Islet of Langerhans (tissue), 1 donor: ENCODE measurements at regions not wholly inside any gene's neighbourhood (a gene's known extent, or its start where the extent isn't known, plus 50 kb on each side); places are given as distances from the start of the nearest gene placed in this dataset.
"Not testable (repeated sequence)": the region's sequence is repeated elsewhere in the genome, so short reads cannot be mapped to it uniquely, and the experiment has no call there.

Source experiments
- FAIRE-seq: peaks from one replicate; lab custom pipeline; 2011; peaks lifted over from hg19 to GRCh38; lab: Jason Lieb, UNC

- no peak for FAIRE-seq
These were observed 286.6 kb downstream of the COL11A1 start for GRCh38 chr1:102821707-102822106.

DNA sequence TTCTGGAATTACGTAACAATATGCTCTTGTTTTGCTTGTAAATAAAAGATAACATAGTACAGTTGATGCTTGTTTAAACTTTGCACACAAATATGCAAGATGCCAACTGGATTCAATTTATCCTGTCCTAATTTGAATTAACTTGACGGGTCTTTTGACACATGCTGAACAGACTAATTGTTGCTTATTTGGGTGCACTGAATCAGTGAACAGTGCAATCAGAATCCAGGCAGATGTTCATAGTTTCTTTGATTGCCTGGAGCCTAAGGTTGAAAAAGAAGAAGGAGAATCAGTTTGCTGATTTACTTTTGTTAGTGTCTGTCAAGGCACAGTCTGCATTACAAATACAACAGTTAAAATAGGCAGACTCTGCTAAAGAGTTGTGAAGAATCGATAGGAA lies 307.9 kb downstream of the COL11A1 start:
- no peak for FAIRE-seq

DNA sequence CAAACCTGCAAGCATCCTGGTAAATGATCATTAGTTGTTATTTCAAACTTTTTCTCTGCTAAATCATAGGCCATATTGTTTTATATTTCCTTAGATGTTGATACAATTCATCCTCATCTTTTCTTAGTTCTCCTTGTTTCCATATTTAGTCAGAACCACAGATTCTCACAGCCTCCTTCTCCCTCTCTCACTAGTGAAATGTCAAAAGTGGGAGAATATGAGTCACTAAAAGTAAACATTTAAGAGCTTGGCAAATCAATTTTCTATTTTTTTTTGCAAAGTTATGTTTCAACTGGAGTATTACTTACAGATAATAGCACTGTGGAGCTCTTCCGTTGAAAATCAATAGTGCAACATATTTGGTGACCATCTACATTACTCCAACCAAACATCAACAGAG lies 308.8 kb downstream of the COL11A1 start:
- FAIRE-seq = no peak

DNA sequence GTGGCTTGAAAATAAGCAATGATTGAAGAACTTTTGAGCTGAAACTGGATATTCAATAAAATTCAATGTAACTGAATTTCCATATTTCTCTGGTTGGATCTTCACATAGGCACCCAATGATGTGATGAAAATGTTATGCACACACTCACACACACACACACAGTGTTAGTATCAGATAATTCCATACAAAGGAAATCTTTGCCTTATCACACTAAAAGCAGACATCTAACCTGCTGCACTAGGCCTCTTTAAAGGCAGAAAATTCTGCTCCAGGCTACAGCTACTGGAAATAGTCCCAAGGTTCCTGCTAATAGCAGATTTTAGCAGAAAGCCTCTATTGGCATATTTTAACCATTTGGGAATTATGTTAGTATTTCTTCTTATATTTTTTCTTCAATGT lies 309.6 kb downstream of the COL11A1 start:
- FAIRE-seq = no peak

DNA sequence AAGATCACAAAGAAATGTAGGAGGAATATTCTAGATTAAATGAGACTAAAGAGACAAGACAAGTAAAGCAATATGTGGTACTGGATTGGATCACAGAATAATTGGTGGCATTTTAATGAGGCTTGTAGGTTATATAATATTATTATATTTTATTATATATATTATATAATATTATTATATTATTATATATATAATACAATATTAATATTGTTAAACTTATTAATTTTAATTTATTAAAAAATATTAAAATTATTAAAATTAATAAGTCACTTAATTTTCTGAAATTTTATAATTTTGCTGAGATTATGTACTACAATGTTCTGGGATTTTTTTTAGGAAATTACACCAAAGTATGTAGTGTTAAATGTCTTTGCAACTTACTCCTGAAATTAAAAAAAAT lies 311.9 kb downstream of the COL11A1 start:
- FAIRE-seq = no peak

DNA sequence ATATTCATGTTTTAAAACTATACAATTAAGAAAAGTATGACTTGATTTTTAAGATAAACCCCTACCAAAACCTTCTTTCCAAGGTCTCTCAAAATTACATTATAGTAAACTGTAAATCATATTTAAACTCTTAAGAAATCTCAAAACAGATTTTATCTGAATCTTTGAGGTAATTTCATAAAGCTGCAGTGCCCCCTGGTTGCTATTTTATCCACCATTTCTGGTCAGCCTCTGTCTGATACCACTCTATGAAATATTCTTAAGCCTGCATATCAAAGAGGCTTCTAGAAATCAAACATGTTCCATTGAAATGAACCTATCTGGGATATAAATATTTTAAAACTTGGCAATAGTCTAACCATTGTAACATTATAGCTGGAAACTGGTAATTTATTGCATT lies 317.3 kb downstream of the COL11A1 start:
- FAIRE-seq = peak; percentile 24

- not testable (repeated sequence) for FAIRE-seq
These were observed 318.4 kb downstream of the COL11A1 start for GRCh38 chr1:102789951-102790350.

DNA sequence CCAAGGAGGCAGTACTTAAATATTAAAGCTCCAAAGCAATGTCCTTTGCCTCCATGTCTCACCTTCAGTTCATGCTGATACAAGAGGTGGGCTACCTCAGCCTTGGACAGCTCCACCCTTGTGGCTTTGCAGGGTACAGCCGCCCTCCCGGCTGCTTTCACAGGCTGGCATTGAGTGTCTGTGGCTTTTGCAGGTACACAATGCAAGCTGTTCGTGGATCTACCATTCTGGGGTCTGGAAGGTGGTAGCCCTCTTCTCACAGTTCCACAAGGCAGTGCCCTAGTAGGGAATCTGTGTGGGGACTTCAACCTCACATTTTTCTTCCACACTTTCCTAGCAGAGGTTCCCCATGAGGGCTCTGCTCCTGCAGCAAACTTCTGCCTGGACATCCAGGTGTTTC lies 324.8 kb downstream of the COL11A1 start:
- no peak for FAIRE-seq

GRCh38 chr1:102782144-102782543 lies 326.2 kb downstream of the COL11A1 start:
- no peak for FAIRE-seq

DNA sequence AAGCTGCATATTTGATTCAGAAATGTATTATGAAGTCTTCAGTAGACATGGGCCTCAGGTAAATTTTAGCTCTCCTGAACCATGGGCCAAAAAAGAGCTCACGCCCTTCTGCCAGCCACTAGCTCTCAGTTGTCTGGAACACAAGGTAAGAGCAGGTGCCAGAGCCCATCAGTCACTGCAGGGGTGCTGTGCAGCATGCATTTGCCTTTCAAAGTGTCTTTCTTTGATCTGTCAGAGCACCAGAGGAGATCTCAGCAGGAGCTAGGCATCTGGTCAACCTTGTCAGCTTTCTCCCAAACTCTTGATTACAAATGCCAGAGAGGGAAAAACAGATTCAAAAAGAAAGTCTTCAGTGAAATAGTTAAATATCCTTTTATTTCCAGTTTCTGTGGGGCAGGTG lies 332.3 kb downstream of the COL11A1 start:
- no peak for FAIRE-seq

DNA sequence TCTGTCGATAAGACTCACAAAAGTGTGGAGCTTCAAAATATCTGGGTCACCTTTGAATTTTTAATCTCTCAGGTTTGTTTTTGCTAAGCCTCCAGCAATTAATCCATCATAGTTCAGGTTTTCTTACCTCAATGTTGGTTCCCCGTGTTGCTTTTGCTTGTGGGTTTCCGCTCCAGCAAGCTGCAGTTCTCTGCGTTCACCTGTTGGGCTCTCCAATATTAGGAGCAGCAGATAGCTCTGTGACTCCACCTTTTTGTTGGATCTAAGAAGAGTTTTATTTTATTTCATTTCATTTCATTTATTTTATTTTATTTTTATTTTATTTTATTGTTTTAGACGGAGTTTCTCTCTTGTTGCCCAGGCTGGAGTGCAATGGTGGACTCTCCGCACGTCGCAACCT lies 335.5 kb downstream of the COL11A1 start:
- no peak for FAIRE-seq

DNA sequence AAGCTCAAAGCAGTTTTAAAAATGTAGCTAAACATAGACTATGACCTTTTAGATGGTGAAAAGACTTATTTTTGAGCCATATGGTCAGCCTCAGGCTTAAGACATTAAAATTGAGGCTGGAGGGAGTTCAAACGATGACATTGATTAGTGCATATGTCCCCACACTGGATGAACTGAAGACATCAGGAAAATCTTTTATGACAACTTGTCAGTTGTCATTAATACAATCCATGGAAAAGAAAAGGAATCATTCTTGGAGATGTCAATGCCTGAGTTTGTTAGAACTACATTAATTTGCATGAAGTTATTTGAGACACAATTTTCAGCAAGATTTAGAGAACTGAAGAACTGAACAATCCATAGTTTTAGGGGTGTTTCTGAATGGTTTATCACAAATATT lies 349.9 kb downstream of the COL11A1 start:
- FAIRE-seq = no peak

DNA sequence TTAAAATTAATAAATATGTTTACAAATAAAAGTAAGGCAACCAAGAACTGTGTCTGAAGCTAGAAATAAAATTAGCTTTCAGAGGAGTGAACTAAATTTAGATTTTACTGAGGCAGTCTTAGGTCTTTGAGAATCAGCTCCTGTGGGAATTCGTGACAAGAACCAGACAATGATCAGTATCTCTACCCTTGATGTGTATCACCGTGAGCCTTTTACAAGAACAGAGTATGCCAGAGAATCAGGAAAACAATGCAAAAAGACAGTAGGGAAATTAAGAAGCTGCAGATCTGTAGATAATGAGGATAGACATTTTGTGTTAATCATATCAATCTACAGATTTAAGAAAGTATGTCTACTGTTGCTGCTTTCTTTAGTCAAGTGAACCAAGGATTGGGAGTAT lies 351.0 kb downstream of the COL11A1 start:
- FAIRE-seq = no peak

DNA sequence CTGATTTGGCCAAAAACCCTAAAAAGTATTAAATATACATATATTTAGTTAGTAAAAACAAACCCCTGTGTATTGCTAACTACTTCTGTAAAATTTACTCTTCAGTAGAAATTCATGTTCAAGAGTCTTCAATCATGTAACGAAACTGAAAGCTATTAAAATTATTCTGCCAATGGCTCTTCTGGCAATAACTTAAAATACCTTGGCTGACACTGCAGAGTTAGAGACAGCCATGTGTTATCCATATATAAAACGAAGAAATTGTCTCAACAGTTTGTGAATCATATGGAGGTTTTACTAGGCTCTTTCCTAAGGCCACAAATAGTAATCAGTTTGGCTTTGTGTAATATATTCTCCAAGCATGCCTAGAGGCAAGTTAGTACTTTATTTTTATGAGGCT lies 357.2 kb downstream of the COL11A1 start:
- FAIRE-seq = no peak

- no peak for FAIRE-seq
These were observed 365.9 kb downstream of the COL11A1 start for GRCh38 chr1:102742426-102742825.

DNA sequence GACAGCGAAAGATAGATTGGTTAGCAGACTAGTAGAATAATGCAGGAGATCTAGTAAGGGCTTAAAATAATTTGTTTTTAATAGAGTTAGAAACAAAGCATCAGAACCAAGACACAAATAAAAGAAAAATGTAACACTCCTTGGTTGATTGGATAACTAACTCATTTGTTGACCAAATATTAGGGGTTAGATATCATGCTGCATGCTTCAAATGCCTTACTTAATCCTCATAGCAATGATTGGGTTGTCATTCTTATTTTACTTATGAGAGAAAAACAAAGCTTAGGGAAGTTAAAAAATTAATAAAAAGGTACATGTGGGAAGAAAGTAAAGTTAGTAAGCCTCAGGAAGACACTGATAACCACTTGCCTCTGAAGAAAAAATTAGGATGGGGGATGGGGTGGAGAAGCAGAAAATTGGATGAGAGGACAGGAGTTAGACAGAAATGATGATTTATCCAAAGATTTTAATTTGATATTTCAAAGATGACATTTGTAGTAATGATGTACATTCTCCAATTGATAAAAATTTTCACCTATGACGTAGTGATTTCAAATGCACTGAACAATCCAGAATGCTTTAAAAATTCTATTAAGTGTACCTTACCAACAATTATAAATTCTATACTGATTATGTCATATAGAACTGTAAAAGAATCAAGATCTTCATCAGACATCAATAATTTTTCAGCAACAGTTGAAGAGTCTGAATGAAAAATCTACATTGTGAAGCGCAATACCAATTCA lies 374.7 kb downstream of the COL11A1 start:
- FAIRE-seq = no peak

DNA sequence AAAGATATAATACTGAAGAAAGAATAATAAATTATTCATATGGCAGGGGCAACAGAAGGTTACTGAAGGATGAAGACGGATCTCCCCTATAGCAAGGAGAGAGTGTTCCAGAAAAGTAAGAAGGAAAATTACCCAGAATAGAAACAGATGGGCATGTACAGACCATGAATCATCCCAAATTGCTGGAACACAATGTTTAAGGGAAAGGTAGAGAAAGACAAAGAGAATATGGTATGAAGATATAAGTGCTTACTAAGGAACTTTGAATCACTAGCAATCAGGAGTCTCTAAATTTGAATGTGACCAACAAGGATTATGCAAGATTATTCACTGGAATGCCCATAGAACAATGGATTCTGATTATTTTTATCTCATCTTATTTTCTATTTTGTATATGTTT lies 375.4 kb downstream of the COL11A1 start:
- no peak for FAIRE-seq

DNA sequence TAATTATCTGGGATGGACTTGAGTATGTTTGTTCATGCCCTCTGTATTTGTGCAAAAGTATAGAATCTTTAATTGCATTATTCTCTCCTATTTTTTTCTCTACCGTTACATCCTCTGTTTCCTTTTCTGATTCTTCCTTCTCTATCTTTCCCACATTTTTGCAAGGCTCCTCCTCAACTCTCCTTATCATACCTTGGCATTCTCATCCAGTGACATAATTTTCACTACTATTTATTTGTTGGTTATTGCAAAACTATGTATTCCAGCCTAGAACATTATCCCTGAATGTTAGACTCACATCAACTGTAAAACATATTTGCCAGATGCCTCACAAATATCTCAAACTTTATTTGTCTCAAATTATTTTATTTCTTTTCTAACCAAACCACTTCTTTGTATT lies 381.9 kb downstream of the COL11A1 start:
- no peak for FAIRE-seq

- no peak for FAIRE-seq
These were observed 383.6 kb downstream of the COL11A1 start for GRCh38 chr1:102724741-102725140.

DNA sequence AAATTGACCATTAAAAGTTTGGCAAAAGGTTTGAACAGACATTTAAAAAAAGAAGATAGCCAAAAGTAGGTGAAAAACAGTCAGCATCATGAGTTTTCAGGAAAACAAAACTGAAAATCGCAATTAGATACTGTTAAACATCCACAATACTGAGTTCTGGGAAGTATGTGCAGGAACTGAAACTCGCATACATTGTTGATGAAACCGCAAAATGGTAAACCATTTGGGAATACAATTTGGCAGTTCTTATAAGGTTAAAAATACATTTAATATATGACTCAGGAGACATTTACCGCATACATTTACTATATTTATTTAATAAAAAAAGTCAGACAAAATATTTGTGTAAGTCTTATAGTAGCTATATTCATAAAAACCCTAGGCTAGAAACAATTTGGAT lies 393.2 kb downstream of the COL11A1 start:
- no peak for FAIRE-seq

DNA sequence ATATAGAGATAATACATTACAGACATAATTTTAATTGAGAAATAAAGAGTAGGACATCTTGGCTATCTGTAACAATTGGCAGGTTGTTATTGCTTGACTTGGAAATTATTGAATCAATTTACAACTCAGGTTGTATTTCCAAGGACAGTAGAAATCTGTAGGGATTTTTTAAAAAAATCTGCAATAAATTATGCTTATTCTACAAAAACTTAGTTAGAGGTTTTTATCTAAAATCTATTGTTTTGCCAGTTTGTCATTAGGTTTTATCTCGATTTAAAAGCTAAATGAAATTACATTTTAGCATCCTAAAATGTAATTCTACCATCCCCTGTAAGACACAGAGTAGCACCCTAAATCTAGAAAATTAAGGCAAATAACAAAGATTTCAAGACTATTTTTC lies 408.8 kb downstream of the COL11A1 start:
- FAIRE-seq = no peak

DNA sequence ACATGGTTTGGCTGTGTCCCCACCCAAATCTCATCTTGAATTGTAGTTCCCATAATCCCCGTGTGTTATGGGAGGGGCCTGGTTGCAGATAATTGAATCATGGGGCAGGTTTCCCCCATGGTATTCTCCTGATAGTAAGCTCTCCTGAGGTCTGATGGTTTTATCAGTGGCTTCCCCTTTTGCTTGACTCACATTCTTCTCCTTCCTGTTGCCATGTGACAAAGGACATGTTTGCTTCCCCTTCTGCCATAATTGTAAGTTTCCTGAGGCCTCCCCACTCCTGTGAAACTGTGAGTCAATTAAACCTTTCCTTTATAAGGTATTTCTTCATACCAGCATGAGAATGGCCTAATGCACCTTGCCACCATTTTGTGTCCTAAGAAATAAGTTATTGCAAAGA lies 415.0 kb downstream of the COL11A1 start:
- FAIRE-seq = no peak

GRCh38 chr1:102691592-102692090 lies 416.7 kb downstream of the COL11A1 start:
- no peak for FAIRE-seq

GRCh38 chr1:102687383-102687782 lies 420.9 kb downstream of the COL11A1 start:
- FAIRE-seq = no peak

GRCh38 chr1:102661481-102661880 lies 446.8 kb downstream of the COL11A1 start:
- no peak for FAIRE-seq
